ENCODE measurements at regions not wholly inside any gene's neighbourhood (a gene's known extent, or its start where the extent isn't known, plus 50 kb on each side); places are given as distances from the start of the nearest gene placed in this dataset.

DNA sequence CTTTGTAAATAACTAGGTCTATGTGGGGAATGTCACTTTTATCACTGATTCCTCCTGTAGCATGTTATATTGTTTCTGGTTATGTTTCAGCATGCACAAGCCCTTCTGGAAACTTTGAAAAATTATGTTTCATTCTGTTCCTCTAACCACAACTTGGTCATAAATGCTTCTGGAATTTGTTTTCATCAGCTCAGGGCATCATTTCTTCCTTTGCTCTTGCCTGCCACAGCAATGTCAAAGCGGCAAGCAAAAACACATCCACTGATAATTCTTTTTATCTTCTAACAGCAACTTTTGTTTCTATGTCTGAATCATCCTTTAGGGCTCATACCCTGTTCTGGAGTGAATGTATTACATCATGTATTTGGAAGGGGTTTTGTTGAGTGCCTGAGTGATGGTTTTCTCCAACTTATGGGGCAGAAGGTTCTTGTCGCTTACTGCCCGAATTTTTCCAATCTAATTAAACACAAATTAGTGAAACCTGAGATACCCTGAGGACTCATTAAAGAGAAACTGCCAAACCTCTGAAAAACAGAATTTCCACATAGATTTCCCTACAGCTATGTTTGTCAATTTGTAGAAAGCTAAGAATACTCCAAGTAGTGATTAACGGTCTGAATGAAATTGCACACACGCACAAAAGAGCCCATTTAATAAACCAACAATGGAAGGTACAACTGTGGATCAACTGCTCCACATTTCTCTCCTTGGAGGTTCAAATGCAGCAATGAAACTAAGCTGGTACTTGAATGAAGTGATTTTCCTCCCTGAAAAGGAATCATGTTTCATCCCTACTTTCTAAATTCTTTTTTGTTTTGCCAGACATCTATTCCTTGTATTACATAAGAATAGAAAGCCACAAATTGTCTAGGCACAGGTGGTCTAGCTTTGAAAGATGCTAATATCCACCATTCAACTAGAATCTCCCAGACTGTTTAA, 173.5 kb upstream of the KRR1 start:
- TF ChIP-seq ZNF133 (tag by site-specific recombination; IDR thresholded peaks at IDR 0.05) (no peak), ZNF600 (tag by site-specific recombination; IDR thresholded peaks at IDR 0.05) (no peak), ZBTB26 (tag by site-specific recombination; optimal IDR thresholded peaks at IDR 0.05) (no peak), KLF1 (tag by site-specific recombination; IDR thresholded peaks at IDR 0.05) (no peak), ZNF366 (tag by site-specific recombination; conservative IDR thresholded peaks at IDR 0.05) (no peak), ZNF449 (tag by site-specific recombination; IDR thresholded peaks at IDR 0.05) (no peak)
- TF ChIP-seq, protein P1, sequence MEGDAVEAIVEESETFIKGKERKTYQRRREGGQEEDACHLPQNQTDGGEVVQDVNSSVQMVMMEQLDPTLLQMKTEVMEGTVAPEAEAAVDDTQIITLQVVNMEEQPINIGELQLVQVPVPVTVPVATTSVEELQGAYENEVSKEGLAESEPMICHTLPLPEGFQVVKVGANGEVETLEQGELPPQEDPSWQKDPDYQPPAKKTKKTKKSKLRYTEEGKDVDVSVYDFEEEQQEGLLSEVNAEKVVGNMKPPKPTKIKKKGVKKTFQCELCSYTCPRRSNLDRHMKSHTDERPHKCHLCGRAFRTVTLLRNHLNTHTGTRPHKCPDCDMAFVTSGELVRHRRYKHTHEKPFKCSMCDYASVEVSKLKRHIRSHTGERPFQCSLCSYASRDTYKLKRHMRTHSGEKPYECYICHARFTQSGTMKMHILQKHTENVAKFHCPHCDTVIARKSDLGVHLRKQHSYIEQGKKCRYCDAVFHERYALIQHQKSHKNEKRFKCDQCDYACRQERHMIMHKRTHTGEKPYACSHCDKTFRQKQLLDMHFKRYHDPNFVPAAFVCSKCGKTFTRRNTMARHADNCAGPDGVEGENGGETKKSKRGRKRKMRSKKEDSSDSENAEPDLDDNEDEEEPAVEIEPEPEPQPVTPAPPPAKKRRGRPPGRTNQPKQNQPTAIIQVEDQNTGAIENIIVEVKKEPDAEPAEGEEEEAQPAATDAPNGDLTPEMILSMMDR (tag by site-specific recombination; IDR thresholded peaks at IDR 0.05), result no peak
- TF ChIP-seq, protein P2, sequence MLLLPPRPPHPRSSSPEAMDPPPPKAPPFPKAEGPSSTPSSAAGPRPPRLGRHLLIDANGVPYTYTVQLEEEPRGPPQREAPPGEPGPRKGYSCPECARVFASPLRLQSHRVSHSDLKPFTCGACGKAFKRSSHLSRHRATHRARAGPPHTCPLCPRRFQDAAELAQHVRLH (tag by site-specific recombination; IDR thresholded peaks at IDR 0.05), result no peak
